ENCODE measurements at regions not wholly inside any gene's neighbourhood (a gene's known extent, or its start where the extent isn't known, plus 50 kb on each side); places are given as distances from the start of the nearest gene placed in this dataset.

DNA sequence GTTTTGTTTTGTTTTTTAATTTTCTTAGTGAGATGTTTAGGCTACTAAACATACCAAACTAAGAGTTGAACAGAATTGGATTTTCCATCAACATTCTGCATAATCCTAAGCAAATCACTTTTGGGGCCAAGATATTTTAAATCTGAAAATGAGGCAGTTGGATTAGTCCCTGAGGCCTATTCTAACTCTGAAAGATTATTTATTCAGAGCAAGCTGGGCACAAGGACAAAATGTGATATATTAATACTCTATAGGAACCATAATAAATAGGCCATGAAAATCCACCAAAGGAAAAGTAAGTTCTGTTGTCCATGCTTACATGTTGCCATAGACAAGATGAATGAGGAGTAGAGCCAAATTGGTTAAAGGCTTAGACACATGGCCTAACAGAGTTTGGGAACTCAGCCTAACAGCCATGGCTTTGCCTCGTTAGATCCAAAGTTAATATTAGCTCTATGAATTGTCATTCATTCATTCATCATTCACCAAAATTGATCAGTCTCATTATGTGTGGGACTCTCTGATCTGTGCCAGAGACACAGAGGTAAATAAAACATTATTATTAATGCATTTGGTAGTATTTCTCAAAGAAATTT, 183.5 kb downstream of the SCG2 start:
- in situ Hi-C loops (cut with MboI; ENCODE audit: low pct_unique_long_range_greater_than_20kb, low sequenced_read_pairs), result no loop called here
- no peak for DNase-seq

- in situ Hi-C loops (cut with MboI; ENCODE audit: low pct_unique_long_range_greater_than_20kb, low sequenced_read_pairs), result no loop called here
- no peak for DNase-seq
Measured at GRCh38 chr2:223420048-223420447, 182.1 kb downstream of the SCG2 start.

DNA sequence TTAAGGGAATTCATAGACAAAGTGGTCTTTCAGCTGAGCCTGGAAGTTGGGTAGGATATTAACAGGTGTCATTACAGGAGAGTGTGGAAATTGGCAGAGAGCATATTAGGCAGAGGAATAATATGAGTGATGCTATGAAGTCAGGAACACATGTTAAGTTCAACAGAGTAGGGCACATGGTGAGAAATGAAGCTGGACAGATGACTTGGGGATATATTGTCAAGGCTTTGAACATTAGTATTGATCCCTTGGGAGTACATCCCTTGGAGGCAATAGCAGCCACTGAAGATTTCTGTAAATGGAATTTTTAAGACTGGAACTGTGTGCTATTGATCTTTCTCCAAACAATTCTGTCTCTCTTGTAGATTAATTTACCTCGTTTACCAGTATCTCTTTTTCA, 170.7 kb downstream of the SCG2 start:
- DNase-seq, result no peak
- in situ Hi-C loops (cut with MboI; ENCODE audit: low pct_unique_long_range_greater_than_20kb, low sequenced_read_pairs), result no loop called here

DNA sequence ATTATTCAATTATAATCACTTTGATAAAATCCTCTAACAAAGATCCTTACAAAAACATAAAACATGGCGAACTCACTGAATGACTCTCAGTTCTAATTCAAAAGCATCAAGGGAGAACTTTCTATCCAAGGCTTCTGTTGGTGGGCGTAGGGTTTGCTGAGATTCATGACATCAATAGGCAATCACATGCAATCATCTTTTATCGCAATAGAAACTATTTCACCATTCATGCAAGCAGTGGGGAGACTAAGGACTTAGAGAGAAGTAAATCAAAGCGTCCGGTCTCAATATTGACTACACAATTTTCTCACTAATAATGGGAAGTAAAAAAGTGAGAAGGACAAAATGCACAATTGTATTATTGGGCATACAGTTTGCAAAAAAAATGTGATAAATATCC, 168.7 kb downstream of the SCG2 start:
- in situ Hi-C loops (cut with MboI; ENCODE audit: low pct_unique_long_range_greater_than_20kb, low sequenced_read_pairs), result no loop called here
- no peak for DNase-seq

GRCh38 chr2:223437788-223438187, 164.4 kb downstream of the SCG2 start:
- in situ Hi-C loops (cut with MboI; ENCODE audit: low pct_unique_long_range_greater_than_20kb, low sequenced_read_pairs), result no loop called here

DNA sequence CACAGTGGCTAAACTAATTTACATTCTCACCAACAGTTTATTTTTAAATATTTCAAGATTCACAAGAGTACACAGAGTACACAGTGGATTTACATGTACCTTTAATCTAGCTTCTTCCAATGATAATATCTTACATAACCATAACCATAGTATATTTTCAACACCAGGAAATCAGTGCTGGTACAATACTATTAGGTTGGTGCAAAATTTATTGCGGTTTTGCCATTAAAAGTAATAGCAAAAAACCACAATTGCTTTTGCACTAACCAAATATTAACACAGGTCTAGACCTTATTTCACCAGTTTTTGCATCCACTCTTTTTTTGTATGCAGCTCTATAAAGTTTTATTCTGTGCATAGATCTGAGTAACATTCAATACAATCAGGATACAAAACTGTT, 163.0 kb downstream of the SCG2 start:
- in situ Hi-C loops (cut with MboI; ENCODE audit: low pct_unique_long_range_greater_than_20kb, low sequenced_read_pairs), result no loop called here
- DNase-seq, result no peak

More at GRCh38 chr2:223437788-223438187, 164.4 kb downstream of the SCG2 start:
- no peak for DNase-seq

GRCh38 chr2:223439786-223440185, 162.4 kb downstream of the SCG2 start:
- no peak for DNase-seq
- in situ Hi-C loops (cut with MboI; ENCODE audit: low pct_unique_long_range_greater_than_20kb, low sequenced_read_pairs), result no loop called here

- DNase-seq, result no peak
- in situ Hi-C loops (cut with MboI; ENCODE audit: low pct_unique_long_range_greater_than_20kb, low sequenced_read_pairs), result no loop called here
Measured at GRCh38 chr2:223442847-223443246, 159.3 kb downstream of the SCG2 start.

- DNase-seq, result no peak
Measured at GRCh38 chr2:223450246-223450645, 151.9 kb downstream of the SCG2 start.

GRCh38 chr2:223457301-223457700, 144.9 kb downstream of the SCG2 start:
- in situ Hi-C loops (cut with MboI; ENCODE audit: low pct_unique_long_range_greater_than_20kb, low sequenced_read_pairs), result no loop called here
- DNase-seq, result no peak

More at GRCh38 chr2:223450246-223450645, 151.9 kb downstream of the SCG2 start:
- in situ Hi-C loops (cut with MboI; ENCODE audit: low pct_unique_long_range_greater_than_20kb, low sequenced_read_pairs), result no loop called here

GRCh38 chr2:223459328-223459939, 142.7 kb downstream of the SCG2 start:
- DNase-seq, result peak; percentile 9
- in situ Hi-C loops (cut with MboI; ENCODE audit: low pct_unique_long_range_greater_than_20kb, low sequenced_read_pairs), result no loop called here

GRCh38 chr2:223460209-223460608, 142.0 kb downstream of the SCG2 start:
- no peak for DNase-seq
- in situ Hi-C loops (cut with MboI; ENCODE audit: low pct_unique_long_range_greater_than_20kb, low sequenced_read_pairs), result no loop called here

GRCh38 chr2:223460774-223461211, 141.4 kb downstream of the SCG2 start:
- DNase-seq, result peak; percentile 5
- in situ Hi-C loops (cut with MboI; ENCODE audit: low pct_unique_long_range_greater_than_20kb, low sequenced_read_pairs), result no loop called here

DNA sequence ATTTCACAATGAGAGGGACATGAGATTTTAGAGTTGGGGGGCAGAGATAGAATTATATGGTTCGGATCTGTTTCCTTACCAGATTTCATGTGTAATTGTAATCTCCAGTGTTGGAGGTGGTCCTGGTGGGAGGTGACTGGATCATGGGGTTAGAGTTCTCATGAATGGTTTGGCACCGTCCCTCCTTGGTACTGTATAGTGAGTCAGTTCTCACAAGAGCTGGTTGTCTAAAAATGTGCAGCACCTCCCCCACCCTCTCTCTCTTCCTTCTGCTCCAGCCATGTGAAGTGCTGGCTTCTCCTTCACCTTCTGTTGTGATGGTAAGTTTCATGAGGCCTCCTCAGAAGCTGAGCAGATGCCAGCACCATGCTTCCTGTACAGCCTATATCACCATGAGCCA, 138.1 kb downstream of the SCG2 start:
- no peak for DNase-seq

DNA sequence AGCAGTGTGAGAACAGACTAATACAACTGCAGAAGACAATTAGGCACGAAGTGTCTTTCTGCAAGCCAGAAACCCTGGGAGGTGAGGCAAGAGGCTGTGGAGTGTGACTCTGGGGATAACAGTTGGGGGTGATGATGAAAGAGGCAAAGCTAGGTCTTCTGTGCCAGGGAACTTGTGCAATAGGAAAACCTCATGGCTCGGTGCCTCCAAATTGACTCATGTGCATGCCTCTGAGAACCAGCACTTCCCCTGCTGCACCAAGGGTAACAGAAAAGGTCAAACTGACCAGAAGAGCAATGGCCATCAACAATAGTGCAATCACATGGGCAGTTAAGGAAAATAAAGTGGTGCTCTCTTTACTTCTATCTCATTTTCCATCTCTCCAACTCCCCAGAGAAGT, 136.4 kb downstream of the SCG2 start:
- peak; percentile 45 for DNase-seq
- in situ Hi-C loops (cut with MboI; ENCODE audit: low pct_unique_long_range_greater_than_20kb, low sequenced_read_pairs), result no loop called here

More for the DNA sequence above, 138.1 kb downstream of the SCG2 start:
- in situ Hi-C loops (cut with MboI; ENCODE audit: low pct_unique_long_range_greater_than_20kb, low sequenced_read_pairs), result no loop called here

DNA sequence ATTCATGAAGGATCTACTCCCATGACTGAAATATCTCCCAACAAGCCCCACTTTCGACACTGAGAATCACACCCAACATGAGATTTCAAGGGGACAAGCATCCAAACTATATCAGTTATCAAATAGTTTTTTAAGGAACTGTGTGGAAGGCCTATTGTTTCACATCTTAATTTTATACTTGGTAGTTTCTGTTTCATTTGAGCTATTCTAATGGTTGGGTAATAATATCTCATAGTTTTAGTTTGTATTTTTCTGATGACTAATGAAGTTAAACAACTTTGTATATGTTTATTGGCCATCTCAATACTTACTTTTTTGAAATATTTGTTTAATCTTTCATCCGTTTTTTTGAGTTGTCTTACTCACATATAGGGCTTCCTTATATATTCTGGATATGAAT, 135.0 kb downstream of the SCG2 start:
- in situ Hi-C loops (cut with MboI; ENCODE audit: low pct_unique_long_range_greater_than_20kb, low sequenced_read_pairs), result no loop called here

DNA sequence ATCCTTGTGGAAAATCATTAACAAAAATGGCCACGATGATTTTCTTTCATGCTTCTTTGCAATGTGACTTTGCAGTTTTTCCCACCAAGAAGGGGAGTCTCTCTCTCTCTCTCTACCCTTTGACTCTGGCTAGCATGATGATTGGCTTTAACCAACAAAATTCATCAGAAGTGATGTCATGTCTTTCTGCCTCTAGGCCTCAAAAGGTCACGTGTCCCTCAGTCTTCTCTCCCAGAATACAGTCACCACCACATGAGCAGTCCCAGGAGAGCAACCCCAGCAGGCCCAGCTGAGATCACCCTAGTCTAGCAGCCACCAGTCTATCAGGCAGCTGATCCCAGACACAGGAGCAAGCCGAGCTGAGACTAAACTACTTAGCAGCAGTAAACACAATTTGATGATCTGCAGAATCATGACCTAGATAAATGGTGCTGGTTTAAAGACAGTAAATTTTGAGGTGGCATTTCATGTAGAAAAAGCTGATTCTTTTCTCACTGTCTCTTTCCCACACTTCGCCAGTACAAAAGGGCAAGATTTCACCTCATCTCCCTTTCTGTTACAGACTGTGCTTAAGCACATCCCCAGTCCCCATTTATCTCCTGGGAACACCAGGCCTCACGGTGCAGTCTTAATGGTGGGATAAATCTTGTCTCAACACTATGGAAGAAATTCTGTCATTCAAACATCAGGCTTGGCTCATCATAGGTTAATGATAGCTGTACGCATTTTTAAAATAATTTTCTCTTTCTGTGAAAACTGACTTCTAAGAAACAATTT, 132.7 kb downstream of the SCG2 start:
- DNase-seq, result no peak
- in situ Hi-C loops (cut with MboI; ENCODE audit: low pct_unique_long_range_greater_than_20kb, low sequenced_read_pairs), result no loop called here

More for the DNA sequence above, 135.0 kb downstream of the SCG2 start:
- DNase-seq, result no peak

- in situ Hi-C loops (cut with MboI; ENCODE audit: low pct_unique_long_range_greater_than_20kb, low sequenced_read_pairs), result no loop called here
- DNase-seq, result no peak
Measured at GRCh38 chr2:223470602-223471001, 131.6 kb downstream of the SCG2 start.

- no peak for DNase-seq
- in situ Hi-C loops (cut with MboI; ENCODE audit: low pct_unique_long_range_greater_than_20kb, low sequenced_read_pairs), result no loop called here
Measured at GRCh38 chr2:223472771-223473170, 129.4 kb downstream of the SCG2 start.

GRCh38 chr2:223474893-223475292, 127.3 kb downstream of the SCG2 start:
- in situ Hi-C loops (cut with MboI; ENCODE audit: low pct_unique_long_range_greater_than_20kb, low sequenced_read_pairs), result no loop called here

More at GRCh38 chr2:223474893-223475292, 127.3 kb downstream of the SCG2 start:
- DNase-seq, result no peak
